ENCODE measurements at regions not wholly inside any gene's neighbourhood (a gene's known extent, or its start where the extent isn't known, plus 50 kb on each side); places are given as distances from the start of the nearest gene placed in this dataset.

DNA sequence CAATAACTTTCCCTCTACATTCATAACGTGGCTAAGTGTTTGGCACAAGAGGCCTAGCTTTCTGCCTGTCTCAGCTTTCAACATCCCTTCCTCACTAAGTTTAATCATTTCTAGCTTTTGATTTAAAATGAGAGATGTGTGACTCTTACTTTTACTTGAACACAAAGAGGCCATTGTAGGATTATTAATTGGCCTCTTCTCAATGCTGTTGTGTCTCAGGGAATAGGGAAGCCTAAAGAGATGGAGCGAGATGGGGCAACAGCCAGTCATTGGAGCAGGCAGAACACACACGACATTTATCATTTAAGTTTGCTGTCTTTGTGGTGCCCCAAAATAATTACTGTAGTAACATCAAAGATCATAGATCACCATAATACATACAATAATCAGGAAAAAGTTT lies 167.1 kb upstream of the TRIM24 start:
- Histone ChIP-seq H3K4me1 (ENCODE audit: control insufficient read depth, insufficient read depth, low read length) (peaks cover 1% of the 10 kb centered on the region), H3K27me3 (ENCODE audit: control insufficient read depth, insufficient read depth) (no peaks in the 10 kb centered on the region), H3K4me3 (ENCODE audit: low read length) (no peak overlapping the region), H3K9me3 (ENCODE audit: control insufficient read depth, low read length) (no peaks in the 10 kb centered on the region), H3K27ac (ENCODE audit: low read length) (no peak overlapping the region)
- intact Hi-C loops (cut with DNase I): no loop called here
- WGBS: 59% methylated on average over 3 of the region's 3 CpGs
- DNase-seq (no peak), ATAC-seq (no peak)

GRCh38 chr7:138295049-138295637 lies 164.9 kb upstream of the TRIM24 start:
- Histone ChIP-seq H3K9me3 (ENCODE audit: control insufficient read depth, low read length) (no peaks in the 10 kb centered on the region), H3K4me3 (ENCODE audit: low read length) (no peak overlapping the region), H3K4me1 (ENCODE audit: control insufficient read depth, insufficient read depth, low read length) (peaks cover 1% of the 10 kb centered on the region), H3K27ac (ENCODE audit: low read length) (no peak overlapping the region), H3K27me3 (ENCODE audit: control insufficient read depth, insufficient read depth) (no peaks in the 10 kb centered on the region)
- no peak for DNase-seq
- intact Hi-C loops (cut with DNase I): no loop called here
- ATAC-seq: no peak
- WGBS: 58% methylated on average over 3 of the region's 3 CpGs

- DNase-seq: no peak
- Histone ChIP-seq H3K4me1 (ENCODE audit: control insufficient read depth, insufficient read depth, low read length) (peaks cover 1% of the 10 kb centered on the region), H3K27ac (ENCODE audit: low read length) (no peak overlapping the region), H3K9me3 (ENCODE audit: control insufficient read depth, low read length) (no peaks in the 10 kb centered on the region), H3K4me3 (ENCODE audit: low read length) (no peak overlapping the region), H3K27me3 (ENCODE audit: control insufficient read depth, insufficient read depth) (no peaks in the 10 kb centered on the region)
- WGBS: 84% methylated on average over 3 of the region's 3 CpGs
- no peak for ATAC-seq
- intact Hi-C loops (cut with DNase I): no loop called here
These were observed 162.5 kb upstream of the TRIM24 start for GRCh38 chr7:138297526-138297925.

- Histone ChIP-seq H3K4me1 (ENCODE audit: control insufficient read depth, insufficient read depth, low read length) (peaks cover 1% of the 10 kb centered on the region), H3K9me3 (ENCODE audit: control insufficient read depth, low read length) (no peaks in the 10 kb centered on the region), H3K27ac (ENCODE audit: low read length) (no peak overlapping the region), H3K27me3 (ENCODE audit: control insufficient read depth, insufficient read depth) (no peaks in the 10 kb centered on the region), H3K4me3 (ENCODE audit: low read length) (no peak overlapping the region)
- no peak for DNase-seq
- intact Hi-C loops (cut with DNase I): no loop called here
- no peak for ATAC-seq
- WGBS: 74% methylated on average over 3 of the region's 3 CpGs
These were observed 161.0 kb upstream of the TRIM24 start for GRCh38 chr7:138299066-138299465.

GRCh38 chr7:138303230-138304070 lies 156.6 kb upstream of the TRIM24 start:
- 97% methylated on average over 6 of the region's 6 CpGs for WGBS
- DNase-seq (no peak), ATAC-seq (no peak)
- intact Hi-C loops (cut with DNase I): no loop called here
- Histone ChIP-seq H3K9me3 (ENCODE audit: control insufficient read depth, low read length) (no peaks in the 10 kb centered on the region), H3K4me1 (ENCODE audit: control insufficient read depth, insufficient read depth, low read length) (no peaks in the 10 kb centered on the region), H3K4me3 (ENCODE audit: low read length) (no peak overlapping the region), H3K27ac (ENCODE audit: low read length) (no peak overlapping the region), H3K27me3 (ENCODE audit: control insufficient read depth, insufficient read depth) (no peaks in the 10 kb centered on the region)

DNA sequence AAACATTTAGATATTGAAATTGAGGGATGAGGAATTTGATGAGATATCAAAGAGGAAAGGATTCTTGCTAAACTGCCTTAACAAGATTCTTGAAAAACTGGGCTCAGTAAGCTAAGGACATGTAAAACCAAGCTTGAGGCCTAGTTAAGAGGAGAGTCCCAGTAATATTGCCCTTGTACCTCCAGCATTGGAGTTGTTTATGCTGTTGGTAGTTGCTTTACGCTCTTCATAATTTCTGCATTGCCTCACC lies 156.1 kb upstream of the TRIM24 start:
- no peak for DNase-seq
- no peaks in the 10 kb centered on the region for H3K9me3 ChIP-seq (ENCODE audit: control insufficient read depth, low read length)
- 95% methylated on average over 1 of the region's 1 CpG for WGBS
- H3K4me3 ChIP-seq (ENCODE audit: low read length): no peak overlapping the region
- intact Hi-C loops (cut with DNase I): no loop called here
- ATAC-seq: no peak
- H3K27ac ChIP-seq (ENCODE audit: low read length): no peak overlapping the region
- no peaks in the 10 kb centered on the region for H3K4me1 ChIP-seq (ENCODE audit: control insufficient read depth, insufficient read depth, low read length)
- H3K27me3 ChIP-seq (ENCODE audit: control insufficient read depth, insufficient read depth): no peaks in the 10 kb centered on the region

DNA sequence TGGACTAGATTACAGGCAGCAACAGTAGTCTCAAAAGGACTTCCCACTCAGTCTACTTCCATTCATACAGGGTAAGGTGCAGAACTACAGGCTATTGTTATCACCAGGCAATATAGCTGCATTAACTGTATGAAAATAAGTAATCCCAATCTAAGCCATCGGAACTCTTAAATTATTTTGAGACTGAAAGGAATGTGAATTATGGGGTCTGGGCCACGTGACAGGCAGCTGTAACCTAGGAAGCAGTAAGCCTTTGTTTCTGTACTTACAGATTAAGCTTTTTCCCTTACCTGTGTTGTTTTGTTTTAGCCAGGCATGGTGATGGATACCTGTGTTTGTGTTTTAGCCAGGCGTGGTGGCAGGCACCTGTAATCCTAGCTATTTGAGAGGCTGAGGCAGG lies 152.4 kb upstream of the TRIM24 start:
- 77% methylated on average over 3 of the region's 3 CpGs for WGBS
- no peak for DNase-seq
- H3K27ac ChIP-seq (ENCODE audit: low read length): no peak overlapping the region
- H3K4me3 ChIP-seq (ENCODE audit: low read length): no peak overlapping the region
- no peak for ATAC-seq
- intact Hi-C loops (cut with DNase I): no loop called here
- H3K27me3 ChIP-seq (ENCODE audit: control insufficient read depth, insufficient read depth): no peaks in the 10 kb centered on the region
- no peaks in the 10 kb centered on the region for H3K9me3 ChIP-seq (ENCODE audit: control insufficient read depth, low read length)
- H3K4me1 ChIP-seq (ENCODE audit: control insufficient read depth, insufficient read depth, low read length): no peaks in the 10 kb centered on the region

GRCh38 chr7:138308136-138308535 lies 151.9 kb upstream of the TRIM24 start:
- no peaks in the 10 kb centered on the region for H3K4me1 ChIP-seq (ENCODE audit: control insufficient read depth, insufficient read depth, low read length)
- WGBS: 79% methylated on average over 1 of the region's 1 CpG
- ATAC-seq (no peak), DNase-seq (no peak)
- no peak overlapping the region for H3K4me3 ChIP-seq (ENCODE audit: low read length)
- H3K27ac ChIP-seq (ENCODE audit: low read length): no peak overlapping the region
- H3K9me3 ChIP-seq (ENCODE audit: control insufficient read depth, low read length): no peaks in the 10 kb centered on the region
- intact Hi-C loops (cut with DNase I): no loop called here
- H3K27me3 ChIP-seq (ENCODE audit: control insufficient read depth, insufficient read depth): no peaks in the 10 kb centered on the region

DNA sequence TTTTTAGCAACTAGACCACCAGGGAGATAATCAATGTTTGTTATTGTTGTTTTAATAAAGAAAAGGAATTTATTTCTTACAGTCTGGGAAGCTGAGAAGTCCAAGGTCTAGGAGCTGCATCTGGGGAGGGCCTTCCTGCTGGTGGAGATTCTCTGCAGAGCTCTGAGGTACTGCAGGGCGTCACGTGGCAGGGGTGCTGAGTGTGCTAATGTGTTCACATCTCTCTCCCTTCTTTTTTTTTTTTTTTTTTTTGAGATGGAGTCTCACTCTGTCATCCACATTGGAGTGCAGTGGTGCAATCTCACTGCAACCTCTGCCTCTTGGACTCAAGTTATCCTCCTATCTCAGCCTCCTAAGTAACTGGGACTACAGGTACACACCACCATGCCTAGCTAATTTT lies 150.9 kb upstream of the TRIM24 start:
- H3K9me3 ChIP-seq (ENCODE audit: control insufficient read depth, low read length): no peaks in the 10 kb centered on the region
- intact Hi-C loops (cut with DNase I): no loop called here
- no peak for ATAC-seq
- H3K27me3 ChIP-seq (ENCODE audit: control insufficient read depth, insufficient read depth): no peaks in the 10 kb centered on the region
- H3K4me3 ChIP-seq (ENCODE audit: low read length): no peak overlapping the region
- no peak for DNase-seq
- no peak overlapping the region for H3K27ac ChIP-seq (ENCODE audit: low read length)
- no peaks in the 10 kb centered on the region for H3K4me1 ChIP-seq (ENCODE audit: control insufficient read depth, insufficient read depth, low read length)
- 81% methylated on average over 2 of the region's 2 CpGs for WGBS

DNA sequence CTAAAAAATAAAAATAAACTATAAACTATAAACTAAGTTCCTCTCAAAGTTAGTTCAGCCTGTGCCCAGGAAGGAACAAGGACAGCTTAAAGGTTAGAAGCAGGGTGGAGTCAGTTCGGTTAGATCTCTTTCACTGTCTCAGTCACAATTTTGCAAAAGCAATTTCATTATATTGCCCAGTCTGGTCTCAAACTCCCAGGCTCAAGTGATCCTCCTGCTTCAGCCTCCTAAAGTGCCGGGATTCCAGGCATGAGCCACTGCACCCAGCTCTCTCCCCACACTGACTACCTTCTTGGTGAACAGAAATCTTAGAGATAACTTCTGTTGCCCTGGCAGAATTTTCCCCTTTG lies 146.3 kb upstream of the TRIM24 start:
- Histone ChIP-seq H3K4me3 (ENCODE audit: low read length) (no peak overlapping the region), H3K9me3 (ENCODE audit: control insufficient read depth, low read length) (no peaks in the 10 kb centered on the region), H3K4me1 (ENCODE audit: control insufficient read depth, insufficient read depth, low read length) (no peaks in the 10 kb centered on the region), H3K27ac (ENCODE audit: low read length) (no peak overlapping the region), H3K27me3 (ENCODE audit: control insufficient read depth, insufficient read depth) (no peaks in the 10 kb centered on the region)
- intact Hi-C loops (cut with DNase I): no loop called here
- DNase-seq (no peak), ATAC-seq (no peak)
- WGBS: 83% methylated on average over 2 of the region's 2 CpGs

DNA sequence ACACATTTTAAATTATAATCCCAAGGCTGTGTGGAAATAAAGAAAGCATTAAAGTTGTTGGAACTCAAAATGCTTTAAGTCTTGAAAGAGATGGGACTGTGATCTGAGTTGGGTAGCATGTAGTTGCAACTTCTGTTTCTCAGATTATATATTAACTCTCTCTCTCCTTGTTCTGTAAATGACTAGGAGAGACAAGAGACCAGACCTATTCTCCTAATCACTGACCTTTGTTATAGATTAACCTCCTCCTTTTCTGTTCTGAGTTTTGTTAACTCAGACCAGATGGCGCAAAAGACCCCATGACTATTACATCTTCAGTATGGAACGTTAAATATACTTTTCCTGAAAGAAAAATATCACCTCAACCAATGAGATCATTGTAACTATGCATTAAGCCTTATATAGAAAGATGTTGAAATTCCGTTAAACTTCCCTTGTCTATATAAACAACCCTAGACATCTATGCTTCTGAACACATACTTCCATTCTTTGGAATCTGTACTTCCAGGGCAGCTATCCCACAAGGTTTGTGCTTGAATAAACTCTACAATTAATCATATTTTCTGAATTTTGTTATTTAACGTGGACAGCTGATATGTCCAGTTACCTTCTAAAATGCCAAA lies 143.5 kb upstream of the TRIM24 start:
- no peak overlapping the region for H3K27ac ChIP-seq (ENCODE audit: low read length)
- 69% methylated on average over 4 of the region's 4 CpGs for WGBS
- ATAC-seq: no peak
- no peaks in the 10 kb centered on the region for H3K27me3 ChIP-seq (ENCODE audit: control insufficient read depth, insufficient read depth)
- no peak for DNase-seq
- intact Hi-C loops (cut with DNase I): no loop called here
- H3K4me3 ChIP-seq (ENCODE audit: low read length): no peak overlapping the region
- no peaks in the 10 kb centered on the region for H3K9me3 ChIP-seq (ENCODE audit: control insufficient read depth, low read length)
- no peaks in the 10 kb centered on the region for H3K4me1 ChIP-seq (ENCODE audit: control insufficient read depth, insufficient read depth, low read length)
